HG02884 (cell line): ENCODE measurements at regions not wholly inside any gene's neighbourhood (a gene's known extent, or its start where the extent isn't known, plus 50 kb on each side); places are given as distances from the start of the nearest gene placed in this dataset.
"Not testable (repeated sequence)": the region's sequence is repeated elsewhere in the genome, so short reads cannot be mapped to it uniquely, and the experiment has no call there.

Experiments used
- ATAC-seq: cut with Tn5 transposase; IDR thresholded peaks from one replicate; pipeline ENCODE4 v1.9.1; 2021; ENCODE audit warnings: mild to moderate bottlenecking, moderate library complexity; ENCODE audit not compliant: unreplicated experiment

DNA sequence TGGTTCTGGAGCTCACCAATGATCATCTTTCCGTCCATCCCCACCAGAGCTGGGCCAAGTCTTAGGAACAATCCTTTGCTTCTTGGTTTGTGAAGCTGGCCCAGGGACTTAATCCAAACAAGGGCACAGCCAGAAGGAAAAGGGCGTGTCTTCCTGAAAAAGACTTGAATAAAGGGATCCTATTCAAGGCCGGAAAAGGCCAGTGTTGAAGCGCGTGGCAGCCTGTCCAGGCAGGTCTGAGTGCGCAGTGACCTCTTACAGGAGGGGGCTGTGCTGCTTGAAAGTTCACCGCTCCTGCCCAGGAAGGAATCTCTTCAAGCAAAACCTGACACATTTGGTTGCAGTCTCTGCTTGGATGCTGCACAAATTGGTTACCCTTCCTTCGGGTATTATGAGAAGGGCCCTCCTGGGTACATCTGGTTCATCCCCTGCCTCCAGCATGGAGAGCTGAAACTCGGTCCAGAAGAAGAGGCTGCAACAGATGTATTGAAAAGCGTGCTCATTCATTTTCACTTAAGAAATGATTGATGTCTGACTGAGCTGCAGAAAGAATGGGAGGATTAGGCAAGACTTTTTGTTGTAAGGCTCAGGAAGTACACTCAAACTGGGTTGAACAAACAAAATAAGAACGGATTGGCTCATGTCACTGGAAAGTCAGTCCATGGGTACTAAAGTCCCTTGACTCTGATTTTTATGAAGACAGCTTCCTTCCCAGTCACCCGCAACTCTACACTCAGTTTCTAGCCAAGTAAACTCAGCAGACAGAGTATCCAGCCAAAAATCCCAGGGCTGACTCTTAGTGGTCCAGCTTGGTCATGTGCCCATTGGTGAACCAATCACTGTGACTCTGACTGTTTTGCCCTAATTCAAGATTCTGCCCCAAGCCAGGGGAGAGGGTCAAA is 136.3 kb downstream of the TFAP2C start:
- no peak for ATAC-seq

DNA sequence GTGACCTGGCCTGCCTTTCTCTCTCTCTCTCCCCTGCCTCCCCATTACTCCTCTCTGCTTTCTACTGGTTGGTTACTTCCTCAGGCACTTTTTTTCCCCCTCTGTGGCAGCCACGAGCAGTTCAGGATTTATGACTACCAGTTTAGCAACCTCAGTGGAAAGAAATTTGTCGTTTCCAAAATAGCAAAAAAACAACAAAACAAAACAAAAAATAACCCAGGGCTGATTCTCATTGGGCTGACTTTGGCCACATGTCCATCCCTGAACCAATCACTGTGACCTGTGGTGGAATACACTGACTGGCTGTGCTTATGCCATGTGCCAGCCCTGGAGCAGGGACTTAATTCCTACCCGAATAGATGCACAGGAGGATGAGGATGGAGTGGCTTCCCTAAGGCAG is 137.4 kb downstream of the TFAP2C start:
- ATAC-seq, result no peak

DNA sequence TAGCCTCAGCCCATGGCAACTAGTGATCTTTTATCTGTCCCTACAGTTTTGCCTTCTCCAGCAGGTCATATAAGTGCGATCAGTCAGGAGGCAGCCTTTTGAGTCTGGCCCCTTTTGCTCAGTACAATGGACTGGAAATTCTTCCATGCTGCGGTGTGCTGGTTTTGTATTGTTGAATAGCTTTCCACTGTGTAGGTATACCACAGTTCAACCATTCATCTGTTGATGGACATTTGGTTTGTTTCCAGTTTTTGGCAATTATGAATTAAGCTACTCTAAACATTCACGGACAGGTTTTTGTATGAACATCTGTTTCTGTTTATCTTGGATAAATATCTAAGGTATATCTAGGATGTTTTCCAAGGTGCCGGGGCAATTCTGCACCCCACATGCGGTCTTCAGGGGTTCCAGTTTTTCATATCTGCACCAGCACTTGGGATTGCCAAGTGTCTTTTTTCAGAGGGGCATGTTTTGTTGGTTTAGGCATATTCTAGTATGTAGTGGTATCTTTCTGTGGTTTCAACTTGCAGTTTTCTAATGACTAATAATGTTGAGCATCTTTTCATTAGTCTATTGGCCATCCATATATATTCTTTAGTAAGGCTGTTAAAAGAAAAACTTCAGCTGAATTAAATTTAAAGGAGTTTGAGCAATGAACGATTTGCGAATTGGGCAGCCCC is 141.0 kb downstream of the TFAP2C start:
- ATAC-seq, result no peak

DNA sequence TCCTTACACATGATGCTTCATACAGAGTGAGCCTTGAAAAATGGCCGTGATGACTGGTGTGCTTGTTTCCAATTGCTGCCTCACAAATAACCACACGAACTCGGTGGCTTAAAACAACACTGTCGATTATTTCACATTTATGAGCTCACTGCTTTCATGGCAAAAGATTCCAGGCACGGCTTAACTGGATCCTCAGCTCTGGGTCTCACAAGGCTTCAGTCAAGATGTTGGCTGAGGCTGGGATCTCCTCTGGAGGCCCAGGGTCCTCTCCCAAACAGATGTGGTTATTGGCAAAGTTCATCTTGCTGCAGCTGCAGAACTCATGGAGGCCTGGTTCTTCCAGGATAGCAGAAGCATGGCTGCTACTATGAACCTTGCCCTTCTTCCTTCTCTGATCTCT is 144.6 kb downstream of the TFAP2C start:
- no peak for ATAC-seq

DNA sequence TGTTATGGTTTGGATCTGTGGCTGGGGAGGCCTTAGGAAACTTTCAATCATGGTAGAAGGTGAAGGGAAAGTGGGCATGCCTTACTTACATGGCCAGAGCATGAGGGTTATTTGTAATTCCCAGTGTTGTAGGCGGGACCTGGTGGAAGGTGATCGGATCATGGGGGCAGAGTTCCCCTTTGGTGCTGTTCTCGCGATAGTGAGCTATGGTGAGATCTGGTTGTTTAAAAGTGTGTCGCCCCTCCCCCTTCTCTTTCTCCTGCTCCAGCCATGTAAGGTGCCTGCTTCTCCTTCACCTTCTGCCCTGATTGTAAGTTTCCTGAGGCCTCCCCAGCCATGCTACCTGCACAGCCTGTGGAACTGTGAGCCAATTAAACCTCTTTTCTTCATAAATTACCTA is 145.8 kb downstream of the TFAP2C start:
- no peak for ATAC-seq

DNA sequence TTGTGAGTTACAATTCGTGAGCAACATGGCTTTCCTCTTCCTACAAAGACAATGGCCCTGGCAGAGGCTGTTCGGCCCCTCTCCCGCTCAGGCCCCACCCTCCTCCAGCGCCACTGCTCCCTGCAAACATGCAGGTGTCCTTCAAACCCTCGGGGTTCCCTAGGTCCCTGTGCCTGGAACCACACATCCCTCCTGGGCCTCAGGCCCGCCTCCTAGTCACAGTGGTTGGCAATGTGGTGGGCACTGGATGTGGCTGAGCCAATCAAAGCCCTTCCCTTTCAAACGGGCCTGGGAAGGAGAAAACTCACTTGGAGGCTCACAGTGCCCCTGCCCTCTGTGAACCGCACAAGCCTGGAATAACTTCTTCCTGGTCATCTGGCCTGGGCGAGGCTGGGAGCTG is 147.2 kb downstream of the TFAP2C start:
- no peak for ATAC-seq

DNA sequence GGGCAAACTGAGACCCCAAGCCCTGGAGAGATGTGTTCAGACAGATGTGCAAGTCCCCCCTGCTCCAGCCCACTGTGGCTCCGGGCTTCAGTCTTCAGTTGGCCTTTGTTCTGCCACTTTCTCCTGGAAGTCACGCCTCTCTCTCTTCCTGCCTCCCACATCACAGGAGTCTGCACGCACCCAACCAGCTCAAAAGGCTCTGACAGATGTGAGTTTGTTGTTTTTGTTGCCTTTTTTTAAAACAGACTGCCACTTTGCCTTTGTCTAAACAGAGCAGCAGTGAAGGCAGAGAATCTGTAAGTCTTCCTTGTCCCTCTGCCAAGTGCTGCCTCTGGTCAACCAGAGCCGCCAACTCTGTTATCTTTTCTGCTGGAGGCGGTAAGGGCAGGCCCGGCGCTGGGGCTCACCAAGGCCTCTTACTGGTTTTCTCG is 149.7 kb downstream of the TFAP2C start:
- no peak for ATAC-seq

DNA sequence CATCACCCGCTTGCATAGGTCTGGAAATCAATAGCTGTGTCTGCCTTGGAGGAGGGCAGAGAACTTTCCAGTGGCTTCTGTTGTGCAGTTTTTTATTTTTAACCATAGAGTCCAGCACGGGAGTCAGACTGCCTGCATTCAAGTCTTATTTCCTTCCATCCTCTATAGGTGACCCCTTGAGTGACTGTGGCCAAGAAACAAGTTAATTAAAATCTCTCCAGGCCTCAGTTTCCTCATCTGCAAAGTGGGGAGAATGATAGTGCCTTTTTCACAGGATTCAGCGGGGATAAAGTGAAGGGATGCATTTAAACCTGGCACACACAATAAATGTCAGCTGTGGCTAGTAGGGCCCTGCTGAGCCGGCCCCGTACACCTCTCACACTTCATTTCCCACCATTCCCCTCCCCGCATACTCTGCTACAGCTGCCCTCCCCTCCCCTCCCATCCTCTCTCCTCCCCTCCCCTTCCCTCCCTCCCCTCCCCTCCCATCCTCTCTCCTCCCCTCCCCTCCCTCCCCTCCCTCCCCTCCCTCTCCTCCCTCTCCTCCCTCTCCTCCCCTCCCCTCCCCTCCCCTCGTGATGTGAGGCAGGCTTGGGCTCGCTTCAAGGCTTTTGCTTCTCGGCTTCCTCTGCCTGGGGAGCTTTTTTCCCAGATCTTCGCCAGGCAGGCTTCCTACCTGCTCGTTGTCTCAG is 150.5 kb downstream of the TFAP2C start:
- no peak for ATAC-seq

DNA sequence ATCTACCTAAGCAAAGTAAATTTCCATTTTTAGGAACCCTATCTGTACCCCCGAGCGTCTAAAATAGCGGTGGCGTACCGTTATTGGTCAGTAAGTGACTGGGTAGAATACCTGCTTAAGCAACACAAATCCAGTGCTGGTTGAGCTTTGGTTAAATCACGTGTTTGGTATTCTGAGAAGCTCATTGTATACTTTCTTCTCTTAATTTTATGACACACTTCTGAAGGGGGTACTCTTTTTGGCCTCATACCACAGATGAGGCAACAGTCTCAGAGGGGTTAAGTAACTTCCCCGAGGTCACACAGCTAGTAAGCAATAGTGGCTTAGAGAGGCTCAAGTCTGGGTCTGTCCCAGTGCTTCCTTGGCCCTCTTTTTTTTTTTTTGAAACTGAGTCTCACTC is 151.2 kb downstream of the TFAP2C start:
- no peak for ATAC-seq

DNA sequence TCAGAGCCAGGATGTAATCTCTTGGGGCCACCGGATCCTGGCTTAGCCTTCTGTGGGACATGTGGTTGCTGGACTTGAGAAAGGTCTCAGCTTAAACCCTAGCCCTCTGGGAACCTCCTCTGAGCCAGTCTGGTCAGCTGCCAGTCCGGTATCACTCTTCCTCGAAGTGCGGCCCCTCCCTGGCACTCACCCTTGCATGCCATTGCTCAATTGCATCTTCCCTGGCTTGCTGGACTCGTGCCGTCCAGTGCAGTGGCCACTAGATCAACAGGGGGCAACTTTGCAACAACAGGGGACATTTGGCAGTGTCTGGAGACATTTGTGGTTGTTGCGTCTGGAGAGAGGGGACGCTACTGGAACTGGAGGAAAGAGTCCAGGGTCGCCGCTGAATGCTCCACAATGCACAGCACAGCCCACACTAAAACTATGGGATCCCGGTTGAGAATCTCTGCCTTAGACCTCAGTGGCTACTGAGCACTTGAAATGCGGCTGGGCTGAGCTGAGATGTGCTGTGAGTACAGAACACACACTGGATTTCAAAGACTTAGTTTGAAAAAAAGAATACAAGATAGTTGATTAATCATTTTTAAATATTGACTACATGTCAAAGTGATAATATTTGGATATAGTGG is 152.1 kb downstream of the TFAP2C start:
- no peak for ATAC-seq

DNA sequence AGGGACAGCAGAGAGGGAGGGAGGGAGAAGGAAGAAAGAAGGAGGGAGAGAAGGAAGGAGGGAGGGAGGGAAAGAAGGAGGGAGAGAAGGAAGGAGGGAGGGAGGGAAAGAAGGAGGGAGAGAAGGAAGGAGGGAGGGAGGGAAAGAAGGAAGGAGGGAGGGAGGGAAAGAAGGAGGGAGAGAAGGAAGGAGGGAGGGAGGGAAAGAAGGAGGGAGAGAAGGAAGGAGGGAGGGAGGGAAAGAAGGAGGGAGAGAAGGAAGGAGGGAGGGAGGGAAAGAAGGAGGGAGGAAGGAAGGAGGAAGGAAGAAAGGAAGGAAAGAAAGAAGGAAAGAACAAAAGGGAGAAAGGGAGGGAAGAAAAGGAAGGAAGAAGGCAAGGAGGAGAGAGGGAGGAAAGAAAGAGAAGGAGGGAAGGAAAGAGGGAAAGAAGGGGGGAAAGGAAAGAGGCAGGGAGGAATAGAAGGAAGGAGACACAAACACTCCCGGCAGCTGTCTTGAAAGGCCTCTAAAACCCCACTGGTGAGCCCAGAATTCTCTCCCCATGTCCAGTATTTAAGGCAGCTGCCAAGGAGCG is 153.0 kb downstream of the TFAP2C start:
- not testable (repeated sequence) for ATAC-seq

DNA sequence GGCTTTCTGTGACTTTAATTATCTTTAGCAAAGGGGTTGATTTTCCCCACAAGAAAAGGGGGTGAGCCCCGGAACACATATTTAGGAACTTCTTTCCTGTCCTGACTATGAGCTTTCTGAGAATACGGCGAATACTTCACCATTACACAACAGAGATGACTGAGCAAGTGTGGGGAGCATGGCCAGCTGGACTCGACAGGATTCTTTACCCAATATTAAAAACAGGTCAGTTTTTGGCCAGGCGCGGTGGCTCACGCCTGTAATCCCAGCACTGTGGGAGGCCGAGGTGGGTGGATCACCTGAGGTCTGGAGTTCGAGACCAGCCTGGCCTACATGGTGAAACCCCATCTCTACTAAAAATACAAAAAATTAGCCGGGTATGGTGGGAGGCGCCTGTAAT is 153.7 kb downstream of the TFAP2C start:
- ATAC-seq, result not testable (repeated sequence)

DNA sequence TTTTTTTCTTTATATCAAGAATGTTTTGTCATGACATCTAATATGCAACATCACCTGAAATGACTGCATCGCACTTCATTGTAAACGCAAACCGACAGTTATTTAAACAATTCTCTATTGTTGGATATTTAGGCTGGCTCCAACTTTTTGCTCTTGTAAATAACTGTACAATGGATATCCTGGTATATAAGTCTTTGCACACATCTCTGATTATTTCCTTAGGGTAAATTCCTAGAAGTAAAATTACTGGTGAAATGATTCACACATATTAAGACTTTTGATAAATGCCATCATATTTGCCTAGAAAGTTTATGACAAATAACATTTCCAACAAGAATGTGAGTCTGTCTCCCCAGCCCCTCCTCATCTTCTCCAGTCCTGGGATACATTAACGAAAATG is 154.7 kb downstream of the TFAP2C start:
- no peak for ATAC-seq

DNA sequence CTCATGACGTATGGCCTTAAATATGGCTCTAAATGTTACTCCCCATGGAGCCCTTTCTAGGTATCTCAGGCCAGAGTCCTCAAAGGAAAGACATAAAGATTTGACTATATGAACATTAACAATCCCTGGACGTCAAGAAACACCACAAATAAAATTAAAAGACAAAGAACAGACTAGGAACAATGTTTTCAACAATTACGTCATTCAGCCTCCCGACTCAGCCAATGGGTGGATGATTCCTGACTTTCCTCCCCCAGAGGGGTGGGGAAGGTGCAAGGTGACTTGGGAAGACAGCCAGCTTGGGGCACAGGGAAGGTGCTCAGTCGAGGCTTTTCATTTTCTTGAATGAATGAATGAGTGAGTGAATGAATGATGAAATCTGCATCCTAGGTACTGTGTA is 157.4 kb downstream of the TFAP2C start:
- ATAC-seq, result no peak

DNA sequence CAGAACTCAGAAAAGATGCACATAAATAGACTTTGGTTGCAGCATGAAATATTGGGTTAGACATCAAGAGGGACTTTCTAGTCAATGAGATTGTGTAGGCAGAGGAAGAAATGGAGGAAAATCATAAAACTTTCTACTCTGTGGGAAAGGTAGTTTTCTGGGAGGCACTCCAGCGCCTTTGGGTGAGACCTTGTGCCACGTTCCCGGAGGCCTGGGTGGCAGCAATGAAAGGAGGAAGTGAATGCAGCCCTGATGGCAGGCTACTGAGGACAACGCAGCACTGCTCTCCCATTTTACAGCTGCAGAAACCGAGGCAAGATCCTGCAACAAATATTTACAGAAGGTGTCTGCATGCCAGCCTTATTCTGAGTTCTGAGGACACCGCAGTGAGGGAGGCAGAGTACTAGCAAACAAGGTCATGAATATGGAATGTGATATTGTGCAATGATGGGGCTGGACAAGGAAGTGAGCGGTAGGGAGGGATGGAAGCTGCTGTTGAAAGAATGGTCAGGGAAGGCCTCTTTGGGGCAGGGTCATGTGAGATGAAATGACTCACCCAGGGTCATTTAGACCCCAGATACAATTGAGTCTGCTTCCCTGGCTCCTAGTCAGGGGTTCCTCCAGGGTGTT is 159.1 kb downstream of the TFAP2C start:
- no peak for ATAC-seq

DNA sequence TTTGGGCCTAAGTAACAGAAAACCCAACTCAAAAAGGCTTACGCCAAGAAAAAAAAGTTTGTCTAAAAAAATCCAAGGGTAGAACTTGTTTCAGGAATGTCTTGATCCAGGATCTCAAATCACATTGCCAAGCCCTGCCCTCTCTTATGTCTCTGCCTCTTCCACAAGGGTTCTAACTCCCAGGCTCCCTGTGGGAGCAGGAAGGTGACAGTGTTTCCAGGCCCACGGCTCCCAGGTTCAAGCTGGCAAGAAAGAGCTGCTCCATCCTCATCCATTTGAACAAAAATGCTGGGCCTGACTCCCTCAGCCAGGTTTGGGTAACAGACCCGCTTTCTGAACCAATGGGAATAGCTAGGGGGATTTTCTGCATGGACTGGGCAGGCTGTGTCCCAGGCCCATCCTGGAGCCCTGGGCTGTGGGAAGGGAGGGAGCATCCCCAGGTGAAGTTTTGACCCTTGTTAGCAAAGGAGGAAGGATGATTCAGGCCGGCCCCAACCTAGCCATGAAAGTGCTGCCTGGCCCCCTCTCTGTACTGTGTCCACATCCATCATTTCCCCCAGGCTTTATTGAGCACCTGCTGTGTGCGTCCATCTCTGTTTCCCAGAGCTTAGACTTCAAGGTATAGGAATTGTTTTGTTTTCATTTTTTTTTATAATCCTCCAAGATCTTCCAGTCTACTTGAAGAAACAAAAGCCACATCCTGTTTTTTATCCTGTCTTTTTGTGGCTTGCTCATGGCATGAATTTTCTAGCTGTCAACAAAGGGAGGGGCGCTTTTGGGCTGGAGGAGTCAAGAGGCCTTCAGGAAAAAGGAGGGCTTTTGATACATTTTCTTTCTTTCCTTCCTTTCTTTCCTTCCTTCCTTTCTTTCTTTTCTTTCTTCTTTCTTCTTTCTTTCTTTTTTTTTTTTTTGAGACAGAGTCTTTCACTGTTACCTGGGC is 159.8 kb downstream of the TFAP2C start:
- no peak for ATAC-seq

DNA sequence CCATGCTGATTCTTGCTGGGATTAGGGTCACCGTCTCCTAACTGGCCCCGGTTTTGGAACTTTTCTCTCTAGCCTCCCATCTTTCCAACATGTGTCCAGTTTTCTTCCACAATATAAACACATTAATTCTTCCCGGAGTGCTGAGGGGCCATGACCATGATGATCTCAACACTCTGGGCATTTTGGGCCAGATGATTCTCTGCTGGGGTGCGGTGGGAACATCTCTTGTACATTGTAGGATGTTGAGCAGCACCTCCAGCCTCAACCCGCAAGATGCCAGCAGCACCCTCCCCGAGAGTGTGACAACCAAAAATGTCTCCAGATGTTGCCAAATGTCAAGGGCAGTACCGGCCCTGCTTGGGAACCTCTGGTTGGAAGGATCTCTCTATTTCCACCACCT is 164.8 kb downstream of the TFAP2C start:
- no peak for ATAC-seq

DNA sequence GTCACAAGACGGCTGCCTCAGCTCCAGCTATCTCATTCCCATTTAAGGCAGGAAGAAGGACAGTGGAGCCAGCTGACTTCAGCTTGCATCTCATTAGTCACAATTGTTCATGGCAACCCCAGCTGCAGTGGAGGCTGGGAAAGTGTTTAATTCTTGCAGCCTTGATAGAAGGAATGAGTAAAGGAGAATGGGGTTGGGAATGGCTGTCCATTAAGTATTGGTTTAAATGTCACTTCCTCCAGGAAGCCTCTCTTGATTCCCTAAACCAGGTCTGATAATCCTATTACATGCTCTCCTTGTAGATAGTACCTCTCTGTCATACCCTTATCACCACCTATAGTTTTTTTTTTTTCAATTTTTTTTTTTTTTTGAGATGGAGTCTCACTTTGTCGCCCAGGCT is 166.4 kb downstream of the TFAP2C start:
- no peak for ATAC-seq

DNA sequence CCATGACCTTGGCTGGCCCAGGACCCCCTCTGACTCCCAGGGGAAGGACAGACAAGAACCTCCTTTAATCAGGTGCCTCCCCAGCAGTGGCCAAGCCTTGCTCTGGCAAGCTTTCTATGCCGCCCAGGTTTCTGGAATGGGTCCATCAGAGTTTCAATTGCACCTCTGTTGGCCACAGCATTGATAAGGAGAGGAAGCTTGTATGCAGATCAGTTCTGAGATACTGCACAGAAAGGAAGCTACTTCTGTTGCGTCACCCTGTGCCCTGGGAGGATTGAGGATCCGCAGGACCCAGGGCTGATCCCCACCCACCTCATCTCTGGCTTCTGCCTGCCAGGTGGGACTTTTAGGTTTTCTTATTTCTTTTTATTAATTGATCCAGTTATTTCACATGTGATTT is 167.2 kb downstream of the TFAP2C start:
- no peak for ATAC-seq
